ENCODE measurements at regions not wholly inside any gene's neighbourhood (a gene's known extent, or its start where the extent isn't known, plus 50 kb on each side); places are given as distances from the start of the nearest gene placed in this dataset.
A peak's percentile ranks its signal among the peaks of the same experiment; 100 is the strongest.

- H3K27me3 Mint-ChIP-seq, result peaks cover 0 to 4% of the 10 kb centered on the region in 2 donors
Measured at GRCh38 chr5:68548959-68549676, 333.6 kb downstream of the PIK3R1 start.

DNA sequence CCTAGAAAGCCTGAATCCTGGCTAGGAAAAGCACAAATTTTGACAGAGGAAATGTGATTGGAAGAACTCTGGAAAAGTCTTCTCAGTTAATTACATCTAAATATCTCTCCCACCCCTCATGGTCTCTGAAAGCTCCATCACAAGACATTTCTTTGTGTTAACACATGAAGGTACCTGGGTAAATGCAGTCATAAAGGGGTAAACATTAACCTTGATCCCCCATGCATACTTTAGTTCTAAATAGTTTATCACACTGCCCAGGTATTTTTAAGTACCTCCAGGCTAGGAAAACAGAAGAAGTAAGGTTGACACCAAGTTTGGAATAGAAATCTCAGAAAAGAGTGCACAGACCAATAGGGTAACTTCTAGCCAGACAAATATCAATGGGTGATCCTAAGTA lies 334.5 kb downstream of the PIK3R1 start:
- Mint-ChIP-seq H3K27me3 (peaks cover 0 to 4% of the 10 kb centered on the region in 2 donors), H3K27ac (no peak overlapping the region), H3K4me1 (peaks cover 7 to 18% of the 10 kb centered on the region in 2 donors), H3K4me3 (no peak overlapping the region), H3K9me3 (no peaks in the 10 kb centered on the region), H3K36me3 (peaks cover 0 to 3% of the 10 kb centered on the region in 2 donors)
- ATAC-seq (replicated peaks), result no peak
- no peak for DNase-seq

More at GRCh38 chr5:68548959-68549676, 333.6 kb downstream of the PIK3R1 start:
- no peak overlapping the region for H3K4me3 Mint-ChIP-seq
- no peak for DNase-seq
- peak overlapping the region; percentile 7 for H3K27ac Mint-ChIP-seq
- peaks cover 5 to 18% of the 10 kb centered on the region in 2 donors for H3K4me1 Mint-ChIP-seq
- ATAC-seq (replicated peaks), result peak; percentile 60 to 66
- no peaks in the 10 kb centered on the region for H3K9me3 Mint-ChIP-seq
- peaks cover 0 to 3% of the 10 kb centered on the region in 2 donors for H3K36me3 Mint-ChIP-seq

DNA sequence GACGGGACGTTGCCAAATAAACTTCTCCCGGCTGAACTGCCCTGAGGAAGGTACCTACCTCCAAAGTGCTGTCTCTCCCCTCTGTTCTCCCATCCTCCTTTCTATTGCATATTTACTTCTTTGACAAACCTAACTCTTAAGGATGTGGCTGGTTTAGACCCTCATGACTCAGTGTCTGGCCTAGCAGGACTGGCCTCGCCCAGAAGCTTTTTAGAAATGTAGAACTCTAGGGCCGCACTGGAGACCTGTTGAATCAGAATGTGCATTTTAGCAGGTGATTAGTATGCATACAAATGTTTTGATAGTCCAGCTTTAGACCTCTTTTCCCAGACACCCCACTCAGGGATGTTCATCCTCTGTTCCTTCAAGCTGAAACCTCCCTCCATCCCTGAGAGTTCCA lies 335.9 kb downstream of the PIK3R1 start:
- Mint-ChIP-seq H3K27me3 (peaks cover 0 to 4% of the 10 kb centered on the region in 2 donors), H3K9me3 (no peaks in the 10 kb centered on the region), H3K4me3 (no peak overlapping the region), H3K4me1 (peaks cover 12 to 18% of the 10 kb centered on the region in 2 donors), H3K36me3 (peaks cover 0 to 3% of the 10 kb centered on the region in 2 donors), H3K27ac (no peak overlapping the region)
- DNase-seq (no peak), ATAC-seq (replicated peaks) (no peak)

DNA sequence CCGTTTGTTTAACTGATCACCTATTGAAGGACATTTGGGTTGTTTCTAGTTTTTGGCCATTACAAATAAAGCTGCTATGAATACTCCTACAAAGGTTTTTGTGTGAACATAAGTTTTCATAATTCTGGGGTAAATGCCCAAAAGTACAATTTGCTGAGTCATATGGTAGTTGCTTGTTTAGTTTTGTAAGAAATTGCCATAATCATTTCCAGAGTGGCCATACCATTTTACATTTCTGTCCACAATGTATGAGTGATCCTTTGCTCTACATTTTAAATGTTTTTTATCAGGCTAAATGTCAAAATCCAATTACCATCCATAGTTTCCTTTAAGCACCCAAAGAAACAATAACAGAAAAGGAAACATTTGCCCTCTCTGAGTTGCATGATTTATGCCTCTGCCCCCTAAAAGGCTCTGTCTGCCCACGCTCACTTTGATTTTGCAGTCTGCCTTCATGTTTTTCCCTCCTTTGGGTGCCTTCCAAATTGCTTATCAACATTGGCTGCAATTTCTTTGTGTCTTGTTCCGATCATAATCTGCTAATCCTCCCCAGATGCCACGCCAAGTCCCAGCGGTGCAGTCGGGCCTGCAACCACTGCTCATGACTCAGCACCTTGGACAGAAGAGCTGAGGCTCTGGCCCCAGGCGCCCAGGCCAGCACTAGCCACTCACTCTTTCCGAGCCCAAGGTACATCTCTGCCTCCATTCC lies 339.2 kb downstream of the PIK3R1 start:
- peaks cover 0 to 3% of the 10 kb centered on the region in 2 donors for H3K36me3 Mint-ChIP-seq
- H3K27me3 Mint-ChIP-seq, result peaks cover 0 to 4% of the 10 kb centered on the region in 2 donors
- H3K27ac Mint-ChIP-seq, result no peak overlapping the region
- ATAC-seq (replicated peaks) (no peak), DNase-seq (no peak)
- H3K9me3 Mint-ChIP-seq, result no peaks in the 10 kb centered on the region
- no peak overlapping the region for H3K4me3 Mint-ChIP-seq
- H3K4me1 Mint-ChIP-seq, result peaks cover 1 to 6% of the 10 kb centered on the region in 2 donors

DNA sequence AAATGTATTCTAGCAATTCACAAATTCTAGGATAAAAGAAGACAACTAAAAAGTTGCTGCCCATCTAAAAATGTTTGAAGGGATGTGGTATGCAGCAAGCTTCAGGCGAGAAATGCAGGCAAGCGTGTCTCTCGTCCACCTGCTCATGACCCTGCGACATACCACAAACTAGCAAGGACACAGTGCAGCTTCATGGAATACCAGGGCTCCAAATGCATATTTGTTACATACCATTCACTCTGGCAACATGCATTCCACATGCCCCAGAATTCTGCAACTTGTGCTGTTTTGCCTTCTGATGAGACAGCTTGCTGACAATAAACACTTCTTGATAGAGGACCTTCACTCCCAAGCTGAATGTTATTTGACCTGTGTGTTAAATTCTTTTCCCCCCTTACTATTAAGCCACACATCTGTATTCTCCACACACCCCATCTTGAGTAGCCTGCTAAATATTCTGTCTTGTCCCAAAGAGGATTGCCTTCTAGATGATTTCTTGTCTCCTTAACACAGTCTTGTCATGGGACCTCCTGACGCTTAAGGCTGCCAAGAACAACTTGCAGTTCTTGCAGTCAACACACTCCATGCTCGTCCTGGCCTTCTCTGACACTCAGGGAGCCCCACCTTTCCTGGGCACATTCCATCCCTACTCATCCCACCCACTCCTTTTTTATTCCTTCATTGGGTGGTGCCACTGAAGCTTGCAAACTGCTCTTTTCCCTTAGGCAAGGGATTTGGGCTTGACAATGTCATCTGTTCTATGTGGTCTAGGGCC lies 340.5 kb downstream of the PIK3R1 start:
- DNase-seq (no peak), ATAC-seq (replicated peaks) (no peak)
- Mint-ChIP-seq H3K36me3 (peaks cover 0 to under 1% of the 10 kb centered on the region in 2 donors), H3K4me3 (no peak overlapping the region), H3K4me1 (peaks cover 0 to 6% of the 10 kb centered on the region in 2 donors), H3K9me3 (no peaks in the 10 kb centered on the region), H3K27ac (no peak overlapping the region), H3K27me3 (peaks cover 0 to under 1% of the 10 kb centered on the region in 2 donors)

GRCh38 chr5:68557162-68557936 lies 341.8 kb downstream of the PIK3R1 start:
- Mint-ChIP-seq H3K4me3 (no peak overlapping the region), H3K4me1 (peaks cover 0 to 10% of the 10 kb centered on the region in 2 donors), H3K9me3 (no peaks in the 10 kb centered on the region), H3K36me3 (no peaks in the 10 kb centered on the region), H3K27me3 (no peaks in the 10 kb centered on the region), H3K27ac (no peak overlapping the region)
- DNase-seq (no peak), ATAC-seq (replicated peaks) (no peak)

DNA sequence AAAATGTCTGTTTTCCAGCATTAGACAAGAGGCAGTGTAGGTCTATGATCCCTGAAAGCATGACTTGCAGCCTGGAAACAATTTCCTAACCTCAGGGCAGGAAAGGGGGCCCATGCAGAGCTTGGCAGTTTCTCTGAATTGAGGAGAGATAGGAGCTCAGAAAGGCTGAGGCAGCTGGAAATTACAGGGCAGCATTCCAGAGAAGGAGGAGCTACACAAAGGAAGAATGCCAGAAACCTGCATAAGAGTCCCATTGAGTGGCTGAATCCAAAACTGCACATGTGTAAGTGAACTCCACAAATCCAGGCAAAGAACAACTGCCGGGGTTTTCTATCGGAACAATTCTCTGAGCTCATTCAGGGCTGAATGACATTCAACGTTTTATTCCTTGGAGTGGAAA lies 346.8 kb downstream of the PIK3R1 start:
- DNase-seq (no peak), ATAC-seq (replicated peaks) (no peak)
- H3K4me3 Mint-ChIP-seq, result no peak overlapping the region
- H3K9me3 Mint-ChIP-seq, result peaks cover 0 to 3% of the 10 kb centered on the region in 2 donors
- H3K27ac Mint-ChIP-seq, result no peak overlapping the region
- H3K36me3 Mint-ChIP-seq, result no peaks in the 10 kb centered on the region
- H3K27me3 Mint-ChIP-seq, result no peaks in the 10 kb centered on the region
- H3K4me1 Mint-ChIP-seq, result peaks cover 21 to 30% of the 10 kb centered on the region in 2 donors

DNA sequence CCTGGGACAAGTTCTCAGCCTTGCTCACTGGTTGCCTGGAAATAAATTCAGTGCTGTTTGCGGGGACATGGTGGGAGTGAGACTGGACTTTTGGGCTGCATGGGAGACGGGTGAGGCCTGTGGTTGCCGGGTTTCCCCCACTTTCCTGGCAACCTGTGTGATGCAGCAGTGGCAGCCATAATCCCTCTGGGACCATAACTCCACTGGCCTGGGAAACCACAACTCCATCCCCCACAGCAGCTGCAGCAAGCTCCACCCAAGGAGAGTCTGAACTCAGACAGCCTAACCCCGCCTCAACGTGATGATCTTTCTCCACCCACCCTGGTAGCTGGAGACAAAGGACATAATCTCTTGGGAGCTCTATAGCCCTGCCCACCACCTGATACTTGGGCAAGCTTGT lies 349.9 kb downstream of the PIK3R1 start:
- peak; percentile 99 for ATAC-seq (replicated peaks)

GRCh38 chr5:68576805-68577204 lies 361.2 kb downstream of the PIK3R1 start:
- Mint-ChIP-seq H3K27ac (no peak overlapping the region), H3K36me3 (peaks cover 3 to 9% of the 10 kb centered on the region in 2 donors), H3K4me3 (no peak overlapping the region), H3K27me3 (peaks cover 4 to 6% of the 10 kb centered on the region in 2 donors), H3K4me1 (no peaks in the 10 kb centered on the region), H3K9me3 (peaks cover 10 to 14% of the 10 kb centered on the region in 2 donors)
- no peak for ATAC-seq (replicated peaks)
- no peak for DNase-seq

More for the DNA sequence above, 349.9 kb downstream of the PIK3R1 start:
- Mint-ChIP-seq H3K9me3 (peaks cover 5 to 10% of the 10 kb centered on the region in 2 donors), H3K4me3 (peak overlapping the region; percentile 31 to 51), H3K27ac (peak overlapping the region; percentile 65), H3K4me1 (peaks cover 21 to 30% of the 10 kb centered on the region in 2 donors), H3K36me3 (no peaks in the 10 kb centered on the region), H3K27me3 (peaks cover 15 to 17% of the 10 kb centered on the region in 2 donors)
- peak; percentile 84 for DNase-seq

DNA sequence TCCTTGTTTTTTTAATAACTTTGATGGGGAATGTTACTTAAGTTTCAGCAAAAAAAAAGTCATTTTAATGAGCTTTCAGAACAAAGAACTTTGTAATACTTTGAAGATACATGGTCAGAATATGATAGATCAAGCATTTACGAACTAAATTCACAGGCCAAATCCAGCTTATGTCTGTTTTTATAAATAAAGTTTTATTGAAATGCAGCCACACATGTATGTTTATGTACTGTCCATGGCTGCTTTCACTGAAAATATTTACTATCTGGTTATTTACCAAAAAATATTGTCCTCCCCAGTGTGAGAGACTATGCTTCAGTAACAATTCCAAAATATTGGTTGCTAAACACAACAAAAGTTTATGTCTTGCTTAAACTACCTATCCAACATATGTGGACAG lies 366.7 kb downstream of the PIK3R1 start:
- peaks cover 3 to 5% of the 10 kb centered on the region in 2 donors for H3K36me3 Mint-ChIP-seq
- DNase-seq, result no peak

GRCh38 chr5:68587171-68587570 lies 371.6 kb downstream of the PIK3R1 start:
- DNase-seq, result no peak
- no peaks in the 10 kb centered on the region for H3K9me3 Mint-ChIP-seq
- no peak overlapping the region for H3K4me3 Mint-ChIP-seq
- H3K4me1 Mint-ChIP-seq, result no peaks in the 10 kb centered on the region
- no peak for ATAC-seq (replicated peaks)
- H3K27me3 Mint-ChIP-seq, result no peaks in the 10 kb centered on the region
- no peak overlapping the region for H3K27ac Mint-ChIP-seq
- no peaks in the 10 kb centered on the region for H3K36me3 Mint-ChIP-seq

More for the DNA sequence above, 366.7 kb downstream of the PIK3R1 start:
- no peak for ATAC-seq (replicated peaks)
- peaks cover 4 to 6% of the 10 kb centered on the region in 2 donors for H3K27me3 Mint-ChIP-seq
- H3K4me3 Mint-ChIP-seq, result no peak overlapping the region
- no peaks in the 10 kb centered on the region for H3K4me1 Mint-ChIP-seq
- no peak overlapping the region for H3K27ac Mint-ChIP-seq
- peaks cover 6 to 7% of the 10 kb centered on the region in 2 donors for H3K9me3 Mint-ChIP-seq

DNA sequence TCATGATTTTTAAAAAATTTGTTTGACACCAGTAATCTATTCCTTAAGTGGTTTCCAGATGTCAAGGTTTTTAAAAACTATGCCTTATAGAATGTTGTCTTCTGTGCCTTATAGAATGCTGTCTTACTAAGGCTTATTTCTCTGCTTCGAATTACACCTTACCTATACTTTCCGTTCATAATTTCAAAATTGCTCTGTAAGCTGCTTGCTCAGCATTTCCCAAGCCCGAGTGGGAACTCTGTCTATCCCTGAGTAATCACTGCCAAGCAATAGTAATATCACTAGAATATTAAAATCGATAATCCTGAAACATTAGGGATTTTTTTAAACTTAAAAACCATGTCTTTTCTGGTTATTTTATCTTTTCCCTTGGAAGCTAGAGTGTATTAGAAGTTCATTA lies 376.3 kb downstream of the PIK3R1 start:
- DNase-seq (no peak), ATAC-seq (replicated peaks) (no peak)
- H3K27me3 Mint-ChIP-seq, result no peaks in the 10 kb centered on the region

GRCh38 chr5:68592351-68592750 lies 376.8 kb downstream of the PIK3R1 start:
- H3K4me3 Mint-ChIP-seq, result no peak overlapping the region
- DNase-seq (no peak), ATAC-seq (replicated peaks) (no peak)
- H3K36me3 Mint-ChIP-seq, result no peaks in the 10 kb centered on the region
- peaks cover 0 to 2% of the 10 kb centered on the region in 2 donors for H3K9me3 Mint-ChIP-seq
- peaks cover 0 to 2% of the 10 kb centered on the region in 2 donors for H3K4me1 Mint-ChIP-seq
- no peaks in the 10 kb centered on the region for H3K27me3 Mint-ChIP-seq
- H3K27ac Mint-ChIP-seq, result no peak overlapping the region

More for the DNA sequence above, 376.3 kb downstream of the PIK3R1 start:
- Mint-ChIP-seq H3K27ac (no peak overlapping the region), H3K9me3 (peaks cover 0 to 2% of the 10 kb centered on the region in 2 donors), H3K4me3 (no peak overlapping the region), H3K36me3 (no peaks in the 10 kb centered on the region), H3K4me1 (peaks cover 0 to 2% of the 10 kb centered on the region in 2 donors)
